ENCODE measurements at regions not wholly inside any gene's neighbourhood (a gene's known extent, or its start where the extent isn't known, plus 50 kb on each side); places are given as distances from the start of the nearest gene placed in this dataset.

DNA sequence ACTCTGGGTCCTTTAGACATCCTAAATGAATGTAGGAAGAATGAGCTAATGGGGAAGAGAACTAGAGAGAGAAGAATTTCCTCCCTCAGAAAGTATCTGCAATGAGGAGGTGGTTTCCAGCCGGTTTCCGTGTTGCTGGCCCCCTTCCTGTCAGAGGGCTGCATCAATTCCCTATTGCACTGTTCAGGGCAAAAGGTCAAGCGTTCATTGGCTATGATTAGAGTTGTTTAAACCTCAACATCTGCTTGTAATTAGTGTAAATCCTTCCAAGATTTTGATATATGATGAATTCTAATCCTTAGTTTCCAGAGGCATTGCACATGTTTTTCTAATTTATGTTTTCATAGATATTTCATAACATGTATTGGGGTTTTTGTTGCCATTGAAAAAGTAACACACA, 107.3 kb upstream of the SGCE start:
- H3K4me3 ChIP-seq: no peak overlapping the region
- no peaks in the 10 kb centered on the region for H3K36me3 ChIP-seq
- TF ChIP-seq, protein P1, sequence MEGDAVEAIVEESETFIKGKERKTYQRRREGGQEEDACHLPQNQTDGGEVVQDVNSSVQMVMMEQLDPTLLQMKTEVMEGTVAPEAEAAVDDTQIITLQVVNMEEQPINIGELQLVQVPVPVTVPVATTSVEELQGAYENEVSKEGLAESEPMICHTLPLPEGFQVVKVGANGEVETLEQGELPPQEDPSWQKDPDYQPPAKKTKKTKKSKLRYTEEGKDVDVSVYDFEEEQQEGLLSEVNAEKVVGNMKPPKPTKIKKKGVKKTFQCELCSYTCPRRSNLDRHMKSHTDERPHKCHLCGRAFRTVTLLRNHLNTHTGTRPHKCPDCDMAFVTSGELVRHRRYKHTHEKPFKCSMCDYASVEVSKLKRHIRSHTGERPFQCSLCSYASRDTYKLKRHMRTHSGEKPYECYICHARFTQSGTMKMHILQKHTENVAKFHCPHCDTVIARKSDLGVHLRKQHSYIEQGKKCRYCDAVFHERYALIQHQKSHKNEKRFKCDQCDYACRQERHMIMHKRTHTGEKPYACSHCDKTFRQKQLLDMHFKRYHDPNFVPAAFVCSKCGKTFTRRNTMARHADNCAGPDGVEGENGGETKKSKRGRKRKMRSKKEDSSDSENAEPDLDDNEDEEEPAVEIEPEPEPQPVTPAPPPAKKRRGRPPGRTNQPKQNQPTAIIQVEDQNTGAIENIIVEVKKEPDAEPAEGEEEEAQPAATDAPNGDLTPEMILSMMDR (IDR thresholded peaks at IDR 0.05 in 4 of 5, conservative IDR thresholded peaks at IDR 0.05 in 1 of 5): no peak
- no peak for TF ChIP-seq POLR2A (IDR thresholded peaks at IDR 0.05)
- in situ Hi-C loops (cut with MboI; ENCODE audit: low sequenced_read_pairs in 4 of 4) (no loop called here), intact Hi-C loops (cut with DNase I; ENCODE audit: low total_unique reads) (no loop called here)
- H3K4me1 ChIP-seq: no peaks in the 10 kb centered on the region
- ATAC-seq (no peak), DNase-seq (no peak)
- H3K27ac ChIP-seq: no peak overlapping the region
- no peaks in the 10 kb centered on the region for H3K27me3 ChIP-seq
- no peaks in the 10 kb centered on the region for H3K9me3 ChIP-seq

DNA sequence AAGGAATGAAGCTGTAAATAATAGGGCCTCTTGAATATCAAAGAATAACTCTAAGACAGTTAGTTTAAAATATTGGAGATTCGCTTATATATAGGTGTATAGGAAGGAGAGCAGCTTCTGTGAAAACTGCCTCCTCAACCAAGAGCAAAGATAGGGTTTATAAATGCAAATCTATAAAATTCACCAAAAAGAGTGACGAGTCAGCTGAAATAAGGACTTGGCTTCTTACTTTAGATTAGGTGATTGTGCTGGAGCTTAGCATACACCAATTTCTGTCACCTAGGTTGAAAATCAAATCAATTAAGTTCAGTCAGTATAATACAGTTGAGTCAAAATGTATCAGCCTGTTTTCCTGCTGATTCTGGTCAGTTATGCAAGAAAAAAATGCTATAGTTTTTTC, 113.8 kb upstream of the SGCE start:
- Histone ChIP-seq H3K36me3 (no peaks in the 10 kb centered on the region), H3K27me3 (no peaks in the 10 kb centered on the region), H3K4me1 (no peaks in the 10 kb centered on the region), H3K9me3 (no peaks in the 10 kb centered on the region), H3K4me3 (no peak overlapping the region), H3K27ac (no peak overlapping the region)
- in situ Hi-C loops (cut with MboI; ENCODE audit: low sequenced_read_pairs in 4 of 4): no loop called here
- intact Hi-C loops (cut with DNase I; ENCODE audit: low total_unique reads): no loop called here
- DNase-seq (no peak), ATAC-seq (no peak)
- TF ChIP-seq, protein P1 (IDR thresholded peaks at IDR 0.05 in 4 of 5, conservative IDR thresholded peaks at IDR 0.05 in 1 of 5): no peak
- TF ChIP-seq POLR2A (IDR thresholded peaks at IDR 0.05): no peak

DNA sequence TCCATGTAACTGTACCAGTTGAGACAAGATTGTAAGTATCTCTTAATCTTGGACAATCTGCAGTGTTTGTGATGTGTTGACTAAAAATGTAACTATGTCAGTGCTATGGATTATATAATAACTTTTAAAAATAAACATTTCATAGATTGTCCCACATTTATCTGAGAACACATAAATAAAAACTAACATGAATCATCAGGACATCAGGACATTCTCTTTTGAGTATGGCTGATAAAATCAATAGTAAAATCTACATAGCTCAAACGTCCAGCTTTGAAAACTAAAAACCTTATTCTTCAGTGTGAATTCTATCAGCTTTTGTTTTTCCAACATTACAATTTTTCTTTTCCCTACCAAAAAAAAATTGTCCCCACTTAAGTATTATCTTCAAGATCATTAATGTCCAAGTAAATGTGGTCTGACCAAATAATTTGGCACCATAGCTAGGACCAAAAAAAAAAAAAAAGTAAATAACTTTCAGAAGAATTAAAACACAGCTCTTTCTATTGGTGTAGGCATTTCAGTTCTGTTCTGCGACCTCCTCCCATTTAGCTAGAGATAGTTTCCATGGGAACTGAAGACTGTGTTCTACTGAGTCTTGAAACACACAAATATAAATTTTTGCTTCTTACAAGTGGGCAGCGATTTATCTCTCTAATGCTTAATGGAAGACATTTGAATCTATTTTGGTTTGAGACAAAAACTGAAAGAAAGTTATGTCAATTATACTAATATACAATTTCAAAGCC, 123.0 kb upstream of the SGCE start:
- intact Hi-C loops (cut with DNase I; ENCODE audit: low total_unique reads): no loop called here
- in situ Hi-C loops (cut with MboI; ENCODE audit: low sequenced_read_pairs in 4 of 4): no loop called here
- H3K36me3 ChIP-seq: no peaks in the 10 kb centered on the region
- DNase-seq: no peak
- no peaks in the 10 kb centered on the region for H3K4me1 ChIP-seq
- no peak for TF ChIP-seq POLR2A (IDR thresholded peaks at IDR 0.05)
- TF ChIP-seq, protein P1 (IDR thresholded peaks at IDR 0.05 in 4 of 5, conservative IDR thresholded peaks at IDR 0.05 in 1 of 5): no peak
- H3K4me3 ChIP-seq: no peak overlapping the region
- no peaks in the 10 kb centered on the region for H3K27me3 ChIP-seq
- no peak for ATAC-seq
- no peak overlapping the region for H3K27ac ChIP-seq
- H3K9me3 ChIP-seq: no peaks in the 10 kb centered on the region

DNA sequence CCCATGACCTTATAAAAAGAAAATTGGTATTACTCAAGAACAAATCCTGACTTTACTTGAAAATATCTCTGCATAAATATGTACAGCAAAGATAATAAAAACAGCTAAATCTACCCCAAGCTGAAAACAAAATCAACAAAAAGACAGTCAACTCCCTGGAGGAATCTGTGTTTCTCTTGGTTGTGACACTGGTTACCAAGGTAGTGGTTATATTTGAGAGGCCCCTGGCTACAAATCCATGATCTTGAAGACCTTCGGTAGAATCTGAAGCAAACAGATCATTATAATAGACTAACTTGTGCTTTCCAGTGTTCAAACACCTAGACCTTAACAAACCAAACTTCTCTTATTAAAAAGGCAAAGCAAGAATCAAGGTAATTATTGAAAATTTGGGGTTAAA, 123.9 kb upstream of the SGCE start:
- no peak for ATAC-seq
- intact Hi-C loops (cut with DNase I; ENCODE audit: low total_unique reads) (no loop called here), in situ Hi-C loops (cut with MboI; ENCODE audit: low sequenced_read_pairs in 4 of 4) (no loop called here)
- no peak overlapping the region for H3K27ac ChIP-seq
- no peak for TF ChIP-seq POLR2A (IDR thresholded peaks at IDR 0.05)
- TF ChIP-seq, protein P1 (IDR thresholded peaks at IDR 0.05 in 4 of 5, conservative IDR thresholded peaks at IDR 0.05 in 1 of 5): no peak
- no peaks in the 10 kb centered on the region for H3K36me3 ChIP-seq
- H3K4me3 ChIP-seq: no peak overlapping the region
- H3K4me1 ChIP-seq: no peaks in the 10 kb centered on the region
- DNase-seq: no peak
- H3K9me3 ChIP-seq: no peaks in the 10 kb centered on the region
- no peaks in the 10 kb centered on the region for H3K27me3 ChIP-seq

DNA sequence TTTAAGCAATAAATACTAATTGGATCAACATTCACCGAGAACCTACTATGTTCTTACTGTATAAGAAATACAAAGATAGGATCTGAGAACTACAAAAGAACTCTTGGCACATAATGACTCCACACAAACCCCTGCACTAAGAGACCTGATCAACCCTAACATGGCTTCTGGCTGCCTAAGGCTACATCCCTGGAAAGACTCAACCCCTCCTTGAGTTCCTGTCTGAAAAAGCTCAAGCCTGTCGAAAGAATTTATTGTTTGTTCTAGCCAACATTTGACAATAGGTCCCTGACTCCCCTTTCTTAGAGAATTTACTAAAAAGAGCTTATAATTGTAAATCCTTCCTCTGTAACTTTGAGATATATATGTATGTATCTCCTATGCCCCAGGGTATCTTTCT, 125.3 kb upstream of the SGCE start:
- no peak overlapping the region for H3K4me3 ChIP-seq
- no peak overlapping the region for H3K27ac ChIP-seq
- H3K9me3 ChIP-seq: no peaks in the 10 kb centered on the region
- in situ Hi-C loops (cut with MboI; ENCODE audit: low sequenced_read_pairs in 4 of 4): no loop called here
- H3K4me1 ChIP-seq: no peaks in the 10 kb centered on the region
- intact Hi-C loops (cut with DNase I; ENCODE audit: low total_unique reads): no loop called here
- H3K27me3 ChIP-seq: no peaks in the 10 kb centered on the region
- no peaks in the 10 kb centered on the region for H3K36me3 ChIP-seq
- no peak for TF ChIP-seq POLR2A (IDR thresholded peaks at IDR 0.05)
- TF ChIP-seq, protein P1 (IDR thresholded peaks at IDR 0.05 in 4 of 5, conservative IDR thresholded peaks at IDR 0.05 in 1 of 5): no peak
- ATAC-seq (no peak), DNase-seq (no peak)

Measured in gastrocnemius medialis (tissue), 4 donors.